ENCODE measurements at regions not wholly inside any gene's neighbourhood (a gene's known extent, or its start where the extent isn't known, plus 50 kb on each side); places are given as distances from the start of the nearest gene placed in this dataset.

GRCh38 chr3:75982151-75982550, 196.8 kb upstream of the ZNF717 start:
- POLR2A ChIA-PET (ENCODE audit: unreplicated experiment), result no interaction called here
- no peak overlapping the region for H3K4me3 ChIP-seq (ENCODE audit: low read length)
- H3K9me3 ChIP-seq (ENCODE audit: low read length), result no peaks in the 10 kb centered on the region
- no peaks in the 10 kb centered on the region for H3K27me3 ChIP-seq (ENCODE audit: low read length)
- TF ChIP-seq EZH2 (IDR thresholded peaks at IDR 0.05; ENCODE audit: low read length, unreplicated experiment) (no peak), CTCF (conservative IDR thresholded peaks at IDR 0.05; ENCODE audit: low read depth, low read length) (no peak), EZH2phosphoT487 (IDR thresholded peaks at IDR 0.05; ENCODE audit: borderline replicate concordance, low read length) (no peak)
- no peaks in the 10 kb centered on the region for H3F3A ChIP-seq (ENCODE audit: low read length, unreplicated experiment)
- CTCF ChIA-PET, result no interaction called here
- no TSS peak for BruUV-seq (replicated peaks)
- DNase-seq, result no peak
- no peaks in the 10 kb centered on the region for H3K36me3 ChIP-seq (ENCODE audit: low read depth, low read length)
- H2AFZ ChIP-seq (ENCODE audit: low read length), result no peak overlapping the region
- H3K4me1 ChIP-seq (ENCODE audit: insufficient read depth, low read length), result no peaks in the 10 kb centered on the region
- H3K4me2 ChIP-seq (ENCODE audit: low read length), result no peak overlapping the region
- no peaks in the 10 kb centered on the region for H4K20me1 ChIP-seq (ENCODE audit: low read length)
- no peaks in the 10 kb centered on the region for H3K79me2 ChIP-seq (ENCODE audit: low read length)
- H3K9ac ChIP-seq (ENCODE audit: low read length), result no peak overlapping the region
- H3K9me2 ChIP-seq (replicated peaks; ENCODE audit: low read length), result no peaks in the 10 kb centered on the region
- H3K27ac ChIP-seq (ENCODE audit: low read length), result no peak overlapping the region
- ATAC-seq, result no peak
- intact Hi-C loops (cut with micrococcal nuclease), result no loop called here

- CTCF ChIA-PET, result no interaction called here
- intact Hi-C loops (cut with micrococcal nuclease), result no loop called here
- no peak for ATAC-seq
Observed at GRCh38 chr3:75983111-75983510, 197.8 kb upstream of the ZNF717 start.

More at GRCh38 chr3:75983111-75983510, 197.8 kb upstream of the ZNF717 start:
- Histone ChIP-seq H3K4me2 (ENCODE audit: low read length) (no peak overlapping the region), H3K27me3 (ENCODE audit: low read length) (no peaks in the 10 kb centered on the region), H3K4me1 (ENCODE audit: insufficient read depth, low read length) (no peaks in the 10 kb centered on the region), H3K4me3 (ENCODE audit: low read length) (no peak overlapping the region), H3K9me3 (ENCODE audit: low read length) (no peaks in the 10 kb centered on the region), H3K79me2 (ENCODE audit: low read length) (no peaks in the 10 kb centered on the region), H3K36me3 (ENCODE audit: low read depth, low read length) (no peaks in the 10 kb centered on the region), H3K27ac (ENCODE audit: low read length) (no peak overlapping the region), H4K20me1 (ENCODE audit: low read length) (no peaks in the 10 kb centered on the region), H3K9me2 (replicated peaks; ENCODE audit: low read length) (no peaks in the 10 kb centered on the region), H2AFZ (ENCODE audit: low read length) (no peak overlapping the region), H3K9ac (ENCODE audit: low read length) (no peak overlapping the region), H3F3A (ENCODE audit: low read length, unreplicated experiment) (no peaks in the 10 kb centered on the region)
- no peak for TF ChIP-seq EZH2 (IDR thresholded peaks at IDR 0.05; ENCODE audit: low read length, unreplicated experiment)
- TF ChIP-seq CTCF (conservative IDR thresholded peaks at IDR 0.05; ENCODE audit: low read depth, low read length), result no peak
- TF ChIP-seq EZH2phosphoT487 (IDR thresholded peaks at IDR 0.05; ENCODE audit: borderline replicate concordance, low read length), result no peak
- no peak for DNase-seq
- POLR2A ChIA-PET (ENCODE audit: unreplicated experiment), result no interaction called here
- BruUV-seq (replicated peaks), result no TSS peak
